HCT116 (cell line): ENCODE measurements at regions not wholly inside any gene's neighbourhood (a gene's known extent, or its start where the extent isn't known, plus 50 kb on each side); places are given as distances from the start of the nearest gene placed in this dataset.

Source experiments
- ATAC-seq: fragments of 200-7000 bp; cut with Tn5 transposase; 2 replicates; pipeline ENCODE4 v1.9.1; 2020; ENCODE audit warnings: mild to moderate bottlenecking, moderate library complexity
- BruUV-seq: library from RNA; stranded (reverse); fragments of 400-500 nt; replicated peaks from 2 replicates; lab custom pipeline; 2021; lab: Mats Ljungman, UMichigan
- CTCF ChIA-PET: fragments of 300-600 bp; sonication (Branson Sonifier 250); formaldehyde crosslinking; loops from one replicate; lab custom pipeline; 2021; ENCODE audit warnings: antibody characterized with exemption; lab: Charles Lee
- POLR2A ChIA-PET: fragments of 300-600, 350-600 bp; sonication (Branson Sonifier 250); formaldehyde crosslinking; loops from one replicate; lab custom pipeline; 2021; ENCODE audit warnings: antibody characterized with exemption; lab: Charles Lee
- RAD21 ChIA-PET, 2 experiments: fragments of 300-600 bp; sonication (Branson Sonifier 250); formaldehyde crosslinking; loops; one replicate each; lab custom pipeline; 2023; ENCODE audit warnings: low total read pairs in 2 of 2; ENCODE audit not compliant: uncharacterized antibody in 2 of 2, unreplicated experiment in 2 of 2, low non-redundant PET in 1 of 2; lab: Charles Lee
- DNase-seq: peaks from one replicate; pipeline ENCODE4 v3.0.0-alpha.2; 2010; ENCODE audit warnings: low read depth, low spot score
- H2AFZ ChIP-seq: fragments of 200-600 bp; shearing (Covaris generic), sonication (generic); 2 replicates; pipeline ENCODE4 v1.6.1; 2017; ENCODE audit warnings: low read depth, mixed run types, mixed read lengths, antibody characterized with exemption, low read length; ENCODE audit not compliant: poor library complexity, severe bottlenecking
- H3K27ac ChIP-seq: 2 replicates; pipeline ENCODE4 v1.5.1; 2012; ENCODE audit warnings: low read depth, low read length
- H3K27me3 ChIP-seq: fragments of 200-600 bp; sonication (generic); 2 replicates; pipeline ENCODE4 v1.6.1; 2016; ENCODE audit warnings: mixed run types, low read length, mixed read lengths; ENCODE audit not compliant: insufficient read depth
- H3K36me3 ChIP-seq, 2 experiments: fragments of 200-500 bp in 1 of 2; fragments of 200-600 bp in 1 of 2; sonication (Bioruptor generic) in 1 of 2; sonication (generic) in 1 of 2; 2 replicates each; pipeline versions ENCODE4 v1.5.1 to v1.6.1; 2014 to 2016; ENCODE audit warnings: low read length in 2 of 2, inconsistent platforms in 1 of 2, mixed read lengths in 1 of 2, mixed run types in 1 of 2; ENCODE audit not compliant: insufficient read depth in 2 of 2, control insufficient read depth in 1 of 2
- H3K4me1 ChIP-seq, 2 experiments: fragments of 200-600 bp in 1 of 2; sonication (generic) in 1 of 2; 2 replicates each; pipeline versions ENCODE4 v1.5.1 to v1.6.1; 2012 to 2017; ENCODE audit warnings: low read length in 2 of 2, inconsistent platforms in 1 of 2, mild to moderate bottlenecking in 1 of 2, mixed read lengths in 1 of 2, mixed run types in 1 of 2, moderate library complexity in 1 of 2; ENCODE audit not compliant: insufficient read depth in 2 of 2, control insufficient read depth in 1 of 2
- H3K4me2 ChIP-seq: fragments of 200-600 bp; sonication (generic); 2 replicates; pipeline ENCODE4 v1.6.1; 2017; ENCODE audit warnings: mixed run types, low read length, mixed read lengths
- H3K4me3 ChIP-seq, 2 experiments: fragments of 200-600 bp in 1 of 2; sonication (generic) in 1 of 2; replicated peaks in 1 of 2; 2 replicates each; pipeline ENCODE4 v1.5.1; 2011 to 2016; ENCODE audit warnings: low read length in 2 of 2, control low read depth in 1 of 2, low read depth in 1 of 2, mild to moderate bottlenecking in 1 of 2, mixed read lengths in 1 of 2, mixed run types in 1 of 2
- H3K79me2 ChIP-seq: fragments of 200-600 bp; sonication (generic); 2 replicates; pipeline ENCODE4 v1.6.1; 2017; ENCODE audit warnings: mild to moderate bottlenecking, mixed run types, low read length, moderate library complexity, mixed read lengths; ENCODE audit not compliant: insufficient read depth
- H3K9ac ChIP-seq: fragments of 200-600 bp; sonication (generic); 2 replicates; pipeline ENCODE4 v1.6.1; 2016; ENCODE audit warnings: low read length, mixed read lengths
- H3K9me2 ChIP-seq: fragments of 200-600 bp; sonication (generic), shearing (Covaris generic); 2 replicates; pipeline ENCODE4 v1.6.1; 2017; ENCODE audit warnings: mixed run types, mild to moderate bottlenecking, moderate library complexity; ENCODE audit not compliant: insufficient read depth
- H3K9me3 ChIP-seq, 2 experiments: fragments of 200-500 bp in 1 of 2; fragments of 200-600 bp in 1 of 2; sonication (Bioruptor generic) in 1 of 2; sonication (generic) in 1 of 2; 2 replicates each; pipeline ENCODE4 v1.6.1; 2014 to 2017; ENCODE audit warnings: low read length in 2 of 2, mixed read lengths in 2 of 2, inconsistent platforms in 1 of 2, low read depth in 1 of 2, mild to moderate bottlenecking in 1 of 2, mixed run types in 1 of 2, moderate library complexity in 1 of 2; ENCODE audit not compliant: control insufficient read depth in 1 of 2, insufficient read depth in 1 of 2
- H4K20me1 ChIP-seq: fragments of 200-600 bp; sonication (generic), shearing (Covaris generic); 2 replicates; pipeline ENCODE4 v1.6.1; 2017; ENCODE audit warnings: mixed run types, mild to moderate bottlenecking, moderate library complexity; ENCODE audit not compliant: insufficient read depth
- CBX3 ChIP-seq: IDR thresholded peaks from 2 replicates; pipeline ENCODE4 v1.6.1; 2012; ENCODE audit warnings: low read depth
- CEBPB ChIP-seq: IDR thresholded peaks from 2 replicates; pipeline ENCODE4 v1.6.1; 2012; ENCODE audit warnings: low read depth
- CTCF ChIP-seq, 3 experiments: fragments of 200-600 bp in 1 of 3; sonication (generic) in 1 of 3; IDR thresholded peaks in 2 of 3; conservative IDR thresholded peaks in 1 of 3; 2 replicates each; pipeline ENCODE4 v1.5.1; 2012 to 2017; ENCODE audit warnings: low read depth in 2 of 3, low read length in 2 of 3, antibody characterized with exemption in 1 of 3, borderline replicate concordance in 1 of 3, control low read depth in 1 of 3, mild to moderate bottlenecking in 1 of 3, mixed read lengths in 1 of 3, mixed run types in 1 of 3, moderate library complexity in 1 of 3; ENCODE audit not compliant: insufficient read depth in 1 of 3
- EGR1 ChIP-seq: IDR thresholded peaks from 2 replicates; pipeline ENCODE4 v1.6.1; 2012; ENCODE audit warnings: low read depth
- EZH2 ChIP-seq: fragments of 200-600 bp; sonication (generic); IDR thresholded peaks from 2 replicates; pipeline ENCODE4 v1.6.1; 2017; ENCODE audit warnings: antibody characterized with exemption, mixed run types
- EZH2phosphoT487 ChIP-seq: fragments of 200-600 bp; IDR thresholded peaks from 2 replicates; pipeline ENCODE4 v1.6.1; 2018; ENCODE audit warnings: antibody characterized with exemption, borderline replicate concordance
- JUND ChIP-seq: IDR thresholded peaks from 2 replicates; pipeline ENCODE4 v1.6.1; 2012
- MAX ChIP-seq: IDR thresholded peaks from 2 replicates; pipeline ENCODE4 v1.6.1; 2012
- POLR2A ChIP-seq: IDR thresholded peaks from 2 replicates; pipeline ENCODE4 v1.7.0; 2011; ENCODE audit warnings: borderline replicate concordance; ENCODE audit not compliant: insufficient read depth, insufficient read length; ENCODE audit errors: extremely low read depth
- RAD21 ChIP-seq: IDR thresholded peaks from 2 replicates; pipeline ENCODE4 v1.6.1; 2012; ENCODE audit warnings: low read depth, mild to moderate bottlenecking
- SIN3A ChIP-seq: IDR thresholded peaks from 2 replicates; pipeline ENCODE4 v1.6.1; 2012; ENCODE audit warnings: low read depth
- SP1 ChIP-seq: IDR thresholded peaks from 2 replicates; pipeline ENCODE4 v1.6.1; 2012; ENCODE audit warnings: low read depth
- TCF7L2 ChIP-seq: IDR thresholded peaks from 2 replicates; pipeline ENCODE4 v1.7.0; 2011; ENCODE audit warnings: borderline replicate concordance, inconsistent platforms; ENCODE audit not compliant: insufficient read depth, insufficient read length; ENCODE audit errors: extremely low read depth
- YY1 ChIP-seq: IDR thresholded peaks from 2 replicates; pipeline ENCODE4 v1.6.1; 2011; ENCODE audit warnings: low read length, low read depth, moderate library complexity, mild to moderate bottlenecking; ENCODE audit not compliant: insufficient replicate concordance; ENCODE audit errors: extremely low read depth
- ZFX ChIP-seq: fragments of 450-650 bp; IDR thresholded peaks from 2 replicates; pipeline ENCODE4 v1.6.1; 2017
- intact Hi-C: fragments of 100-400 bp; cut with micrococcal nuclease; formaldehyde crosslinking; loops from 2 replicates; pipeline ENCODE4 v1.10.0; 2022
- TF ChIP-seq, protein P1 (sequence below): IDR thresholded peaks from 2 replicates; pipeline ENCODE4 v1.6.1; 2012
- TF ChIP-seq, protein P2 (sequence below): IDR thresholded peaks from 2 replicates; pipeline ENCODE4 v1.6.1; 2012; ENCODE audit warnings: low read depth

GRCh38 chr7:136370137-136370536 lies 393.0 kb upstream of the MTPN start:
- DNase-seq = no peak
- Histone ChIP-seq H3K27me3 (no peaks in the 10 kb centered on the region), H3K9me3 (no peaks in the 10 kb centered on the region), H3K4me3 (no peak overlapping the region), H4K20me1 (no peaks in the 10 kb centered on the region), H3K4me2 (no peak overlapping the region), H3K79me2 (no peaks in the 10 kb centered on the region), H3K4me1 (no peaks in the 10 kb centered on the region), H3K36me3 (no peaks in the 10 kb centered on the region), H3K27ac (no peak overlapping the region), H3K9me2 (no peaks in the 10 kb centered on the region), H3K9ac (no peak overlapping the region), H2AFZ (no peak overlapping the region)
- RAD21 ChIA-PET = no interaction called here
- intact Hi-C loops = no loop called here
- no peak for ATAC-seq
- no TSS peak for BruUV-seq
- TF ChIP-seq ZFX (no peak), JUND (no peak), YY1 (no peak), POLR2A (no peak), CTCF (IDR thresholded peaks at IDR 0.05 in 2 of 3, conservative IDR thresholded peaks at IDR 0.05 in 1 of 3; ENCODE audit: borderline replicate concordance in 1 of 3, insufficient read depth in 1 of 3, low read depth in 2 of 3, low read length in 2 of 3) (no peak), CEBPB (no peak), EZH2 (no peak)
- TF ChIP-seq, protein P1, sequence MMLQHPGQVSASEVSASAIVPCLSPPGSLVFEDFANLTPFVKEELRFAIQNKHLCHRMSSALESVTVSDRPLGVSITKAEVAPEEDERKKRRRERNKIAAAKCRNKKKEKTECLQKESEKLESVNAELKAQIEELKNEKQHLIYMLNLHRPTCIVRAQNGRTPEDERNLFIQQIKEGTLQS = no peak
- CTCF ChIA-PET = no interaction called here
- POLR2A ChIA-PET = no interaction called here

DNA sequence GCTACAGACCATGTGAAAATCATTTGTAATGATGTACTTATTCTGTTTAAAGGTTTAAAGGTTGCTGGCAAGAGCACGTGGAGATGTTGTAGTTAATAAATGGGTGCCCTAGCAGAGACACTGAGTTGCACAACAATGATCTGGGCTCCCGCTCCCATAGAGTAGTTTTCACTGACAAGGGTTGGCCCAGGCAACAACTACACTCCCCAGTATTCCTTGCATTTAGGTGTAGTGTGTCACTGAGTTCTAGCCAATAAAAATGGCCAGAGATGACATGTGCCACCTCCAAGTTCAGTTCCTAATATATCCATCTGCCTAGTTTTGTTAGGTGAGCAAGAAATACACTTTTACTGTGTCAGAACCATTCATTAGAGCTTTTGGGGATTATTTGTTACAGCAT lies 392.1 kb upstream of the MTPN start:
- BruUV-seq = no TSS peak
- Histone ChIP-seq H2AFZ (no peak overlapping the region), H3K9ac (no peak overlapping the region), H3K9me2 (no peaks in the 10 kb centered on the region), H3K4me2 (no peak overlapping the region), H3K79me2 (no peaks in the 10 kb centered on the region), H3K4me3 (no peak overlapping the region), H3K36me3 (no peaks in the 10 kb centered on the region), H3K27me3 (no peaks in the 10 kb centered on the region), H3K9me3 (no peaks in the 10 kb centered on the region), H3K4me1 (no peaks in the 10 kb centered on the region), H4K20me1 (no peaks in the 10 kb centered on the region), H3K27ac (no peak overlapping the region)
- RAD21 ChIA-PET = no interaction called here
- no peak for DNase-seq
- intact Hi-C loops = no loop called here
- CTCF ChIA-PET = no interaction called here
- no peak for ATAC-seq
- POLR2A ChIA-PET = no interaction called here
- TF ChIP-seq CEBPB (no peak), ZFX (no peak), EGR1 (no peak), RAD21 (no peak), EZH2 (no peak), MAX (no peak), SP1 (no peak), SIN3A (no peak), CBX3 (no peak), EZH2phosphoT487 (no peak), TCF7L2 (no peak)
- TF ChIP-seq, protein P2, sequence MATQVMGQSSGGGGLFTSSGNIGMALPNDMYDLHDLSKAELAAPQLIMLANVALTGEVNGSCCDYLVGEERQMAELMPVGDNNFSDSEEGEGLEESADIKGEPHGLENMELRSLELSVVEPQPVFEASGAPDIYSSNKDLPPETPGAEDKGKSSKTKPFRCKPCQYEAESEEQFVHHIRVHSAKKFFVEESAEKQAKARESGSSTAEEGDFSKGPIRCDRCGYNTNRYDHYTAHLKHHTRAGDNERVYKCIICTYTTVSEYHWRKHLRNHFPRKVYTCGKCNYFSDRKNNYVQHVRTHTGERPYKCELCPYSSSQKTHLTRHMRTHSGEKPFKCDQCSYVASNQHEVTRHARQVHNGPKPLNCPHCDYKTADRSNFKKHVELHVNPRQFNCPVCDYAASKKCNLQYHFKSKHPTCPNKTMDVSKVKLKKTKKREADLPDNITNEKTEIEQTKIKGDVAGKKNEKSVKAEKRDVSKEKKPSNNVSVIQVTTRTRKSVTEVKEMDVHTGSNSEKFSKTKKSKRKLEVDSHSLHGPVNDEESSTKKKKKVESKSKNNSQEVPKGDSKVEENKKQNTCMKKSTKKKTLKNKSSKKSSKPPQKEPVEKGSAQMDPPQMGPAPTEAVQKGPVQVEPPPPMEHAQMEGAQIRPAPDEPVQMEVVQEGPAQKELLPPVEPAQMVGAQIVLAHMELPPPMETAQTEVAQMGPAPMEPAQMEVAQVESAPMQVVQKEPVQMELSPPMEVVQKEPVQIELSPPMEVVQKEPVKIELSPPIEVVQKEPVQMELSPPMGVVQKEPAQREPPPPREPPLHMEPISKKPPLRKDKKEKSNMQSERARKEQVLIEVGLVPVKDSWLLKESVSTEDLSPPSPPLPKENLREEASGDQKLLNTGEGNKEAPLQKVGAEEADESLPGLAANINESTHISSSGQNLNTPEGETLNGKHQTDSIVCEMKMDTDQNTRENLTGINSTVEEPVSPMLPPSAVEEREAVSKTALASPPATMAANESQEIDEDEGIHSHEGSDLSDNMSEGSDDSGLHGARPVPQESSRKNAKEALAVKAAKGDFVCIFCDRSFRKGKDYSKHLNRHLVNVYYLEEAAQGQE = no peak
